Erythroblast (primary cell): ENCODE measurements at regions not wholly inside any gene's neighbourhood (a gene's known extent, or its start where the extent isn't known, plus 50 kb on each side); places are given as distances from the start of the nearest gene placed in this dataset.

Source experiments
- GATA1 ChIP-seq: IDR thresholded peaks from 2 replicates; pipeline ENCODE4 v1.6.1; 2011; ENCODE audit warnings: low read depth, mild to moderate bottlenecking, control low read depth, low read length, moderate library complexity
- POLR2A ChIP-seq: IDR thresholded peaks from 2 replicates; pipeline ENCODE4 v1.6.1; 2011; ENCODE audit warnings: mild to moderate bottlenecking, low read length

DNA sequence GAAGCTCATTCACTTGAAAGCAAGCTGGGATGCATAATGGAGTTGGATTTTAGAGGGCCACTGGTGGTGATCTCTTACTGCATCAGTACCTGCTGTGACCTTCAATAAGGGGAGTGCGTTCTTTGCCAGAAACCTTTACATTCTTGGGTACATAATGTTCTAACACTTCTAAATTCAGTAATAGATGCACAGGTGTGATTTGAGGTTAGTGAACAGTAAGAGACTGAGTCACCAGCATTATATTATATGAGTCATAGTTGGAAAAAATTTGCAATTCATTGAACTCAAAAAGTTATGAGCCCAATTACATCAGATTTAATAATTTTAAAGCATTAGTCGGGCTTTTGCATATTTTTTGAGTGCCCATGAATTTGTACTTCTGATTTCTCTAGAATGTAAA lies 803.3 kb downstream of the ADCYAP1 start:
- TF ChIP-seq POLR2A = no peak
- TF ChIP-seq GATA1 = no peak
